GM12878 (cell line): ENCODE measurements at regions not wholly inside any gene's neighbourhood (a gene's known extent, or its start where the extent isn't known, plus 50 kb on each side); places are given as distances from the start of the nearest gene placed in this dataset.

Source experiments
- ATAC-seq: fragments of 200-7000 bp; cut with Tn5 transposase; 3 replicates; pipeline ENCODE4 v1.9.1; 2020; ENCODE audit warnings: mild to moderate bottlenecking, moderate library complexity
- BruUV-seq: library from RNA; stranded (reverse); fragments of 400-500 nt; replicated peaks from 2 replicates; lab custom pipeline; 2021; lab: Mats Ljungman, UMichigan
- CTCF ChIA-PET: fragments of 300-600 bp; sonication (Branson Sonifier 250); formaldehyde crosslinking; extraction: SDS; loops from one replicate; lab custom pipeline; 2021; ENCODE audit warnings: inconsistent platforms; lab: Yijun Ruan, JAX
- POLR2A ChIA-PET: fragments of 350-600 bp; formaldehyde crosslinking; extraction: SDS; loops from one replicate; lab custom pipeline; 2021; ENCODE audit warnings: inconsistent platforms; lab: Charles Lee
- RAD21 ChIA-PET: fragments of 300-600 bp; sonication (Branson Sonifier 250); formaldehyde crosslinking; loops from one replicate; lab custom pipeline; 2023; ENCODE audit warnings: antibody characterized with exemption; ENCODE audit not compliant: unreplicated experiment; lab: Charles Lee
- SMC1A ChIA-PET: fragments of 300-600 bp; sonication (Branson Sonifier 250); formaldehyde crosslinking; loops from one replicate; lab custom pipeline; 2023; ENCODE audit not compliant: unreplicated experiment, uncharacterized antibody; lab: Charles Lee
- DNase-seq: peaks from one replicate; pipeline ENCODE4 v3.0.0-alpha.2; 2011; ENCODE audit warnings: low read depth, low spot score
- FAIRE-seq: peaks from 3 replicates; lab custom pipeline; 2011; peaks lifted over from hg19 to GRCh38; lab: Jason Lieb, UNC
- H2AFZ ChIP-seq: 2 replicates; pipeline ENCODE4 v1.6.0; 2011; ENCODE audit warnings: low read depth, low read length, control low read depth; ENCODE audit not compliant: control insufficient read depth
- H3K27ac ChIP-seq: 2 replicates; pipeline ENCODE4 v1.5.1; 2011; ENCODE audit warnings: control low read depth; ENCODE audit not compliant: control insufficient read depth, insufficient read depth
- H3K27me3 ChIP-seq, 2 experiments: replicated peaks in 1 of 2; 2 replicates each; pipeline versions ENCODE4 v1.6.0 to v1.6.1; 2011; ENCODE audit warnings: low read length in 1 of 2; ENCODE audit not compliant: control insufficient read depth in 2 of 2, insufficient read depth in 2 of 2
- H3K36me3 ChIP-seq, 2 experiments: 2 replicates each; pipeline ENCODE4 v1.5.1; 2011; ENCODE audit warnings: low read length in 1 of 2; ENCODE audit not compliant: control insufficient read depth in 2 of 2, insufficient read depth in 2 of 2
- H3K4me1 ChIP-seq: 2 replicates; pipeline ENCODE4 v1.6.1; 2011; ENCODE audit warnings: mild to moderate bottlenecking, low read length, moderate library complexity, mixed read lengths; ENCODE audit not compliant: control insufficient read depth, insufficient read depth
- H3K4me2 ChIP-seq: 2 replicates; pipeline ENCODE4 v1.6.0; 2011; ENCODE audit warnings: control low read depth; ENCODE audit not compliant: control insufficient read depth, insufficient read depth
- H3K4me3 ChIP-seq: fragments of 200-600 bp; sonication (generic); 2 replicates; pipeline ENCODE4 v1.5.1; 2016
- H3K79me2 ChIP-seq: 2 replicates; pipeline ENCODE4 v1.6.0; 2011; ENCODE audit warnings: low read length; ENCODE audit not compliant: control insufficient read depth, insufficient read depth
- H3K9ac ChIP-seq: 2 replicates; pipeline ENCODE4 v1.8.0; 2011; ENCODE audit warnings: low read length, control low read depth, mixed read lengths; ENCODE audit not compliant: control insufficient read depth, insufficient read depth
- H3K9me3 ChIP-seq: replicated peaks from 3 replicates; pipeline ENCODE4 v1.5.1; 2011; ENCODE audit warnings: mild to moderate bottlenecking, low read length; ENCODE audit not compliant: control insufficient read depth, insufficient read depth
- H4K20me1 ChIP-seq: 2 replicates; pipeline ENCODE4 v1.6.0; 2011; ENCODE audit not compliant: control insufficient read depth, insufficient read depth
- CHD2 ChIP-seq: IDR thresholded peaks from 2 replicates; pipeline ENCODE4 v1.6.1; 2011; ENCODE audit warnings: low read depth, low read length, improper control_type of control experiment, borderline replicate concordance
- CUX1 ChIP-seq: IDR thresholded peaks from 2 replicates; pipeline ENCODE4 v1.6.1; 2012; ENCODE audit warnings: improper control_type of control experiment, low read depth, low read length; ENCODE audit not compliant: insufficient replicate concordance
- EED ChIP-seq: sonication (generic); IDR thresholded peaks from 2 replicates; pipeline ENCODE4 v1.6.1; 2016; ENCODE audit warnings: antibody characterized with exemption, low read depth
- NBN ChIP-seq: fragments of 450-650 bp; IDR thresholded peaks from 2 replicates; pipeline ENCODE4 v1.6.1; 2016
- NFXL1 ChIP-seq: fragments of 450-650 bp; IDR thresholded peaks from 2 replicates; pipeline ENCODE4 v1.6.1; 2017; ENCODE audit warnings: antibody characterized with exemption, mild to moderate bottlenecking, borderline replicate concordance
- POLR2AphosphoS2 ChIP-seq: IDR thresholded peaks from 2 replicates; pipeline ENCODE4 v1.6.1; 2011; ENCODE audit warnings: low read depth, mild to moderate bottlenecking, low read length, improper control_type of control experiment, moderate library complexity
- PRDM15 ChIP-seq: fragments of 450-650 bp; formaldehyde crosslinking; IDR thresholded peaks from 2 replicates; pipeline ENCODE4 v1.4.0; 2020; ENCODE audit warnings: mild to moderate bottlenecking, moderate library complexity
- RAD21 ChIP-seq: IDR thresholded peaks from 2 replicates; pipeline ENCODE4 v1.6.1; 2011; ENCODE audit warnings: mild to moderate bottlenecking, low read depth, low read length, moderate library complexity; ENCODE audit not compliant: insufficient read depth
- SRF ChIP-seq, 2 experiments: IDR thresholded peaks; 2 replicates each; pipeline ENCODE4 v1.6.1; 2011; ENCODE audit warnings: low read depth in 2 of 2, low read length in 2 of 2, mild to moderate bottlenecking in 1 of 2, moderate library complexity in 1 of 2
- TAF1 ChIP-seq: IDR thresholded peaks from 2 replicates; pipeline ENCODE4 v1.6.1; 2011; ENCODE audit warnings: mild to moderate bottlenecking, low read depth, low read length, borderline replicate concordance
- TCF7 ChIP-seq: IDR thresholded peaks from 2 replicates; pipeline ENCODE4 v1.6.1; 2014; ENCODE audit warnings: antibody characterized with exemption, borderline replicate concordance
- WGBS: methylation state at CpG from one replicate; pipeline ENCODE4 v1.1.6; 2016; ENCODE audit warnings: low lambda C conversion rate; ENCODE audit not compliant: insufficient replicate concordance, insufficient coverage; ENCODE audit errors: missing lambda C conversion rate; 5-methylcytosine and 5-hydroxymethylcytosine counted together
- in situ Hi-C: fragments of 300-500 bp; cut with MboI; formaldehyde crosslinking; loops from 9 replicates; pipeline ENCODE4 v1.14.3; 2018; ENCODE audit warnings: mixed read lengths
- intact Hi-C: fragments of 100-400 bp; cut with micrococcal nuclease; formaldehyde crosslinking; loops from one replicate; pipeline ENCODE4 v1.14.2; 2022; ENCODE audit not compliant: unreplicated experiment
- TF ChIP-seq, protein P1 (sequence below): fragments of 450-650 bp; IDR thresholded peaks from 2 replicates; pipeline ENCODE4 v1.6.1; 2016; ENCODE audit warnings: mild to moderate bottlenecking
- TF ChIP-seq, protein P2 (sequence below): fragments of 450-650 bp; IDR thresholded peaks from 2 replicates; pipeline ENCODE4 v1.6.1; 2017; ENCODE audit warnings: mild to moderate bottlenecking, low read depth, inconsistent platforms; ENCODE audit not compliant: poor library complexity, severe bottlenecking

GRCh38 chr3:182276512-182276911 lies 516.8 kb upstream of the ATP11B start:
- SMC1A ChIA-PET = no interaction called here
- WGBS = 12% methylated on average over 4 of the region's 4 CpGs
- H3K9ac ChIP-seq = no peak overlapping the region
- RAD21 ChIA-PET = no interaction called here
- in situ Hi-C loops = no loop called here
- no peak overlapping the region for H3K27ac ChIP-seq
- H3K4me3 ChIP-seq = no peak overlapping the region
- ATAC-seq (no peak), DNase-seq (no peak), FAIRE-seq (no peak)
- H3K79me2 ChIP-seq = no peaks in the 10 kb centered on the region
- no peaks in the 10 kb centered on the region for H3K27me3 ChIP-seq
- POLR2A ChIA-PET = no interaction called here
- H4K20me1 ChIP-seq = no peaks in the 10 kb centered on the region
- H3K9me3 ChIP-seq = no peaks in the 10 kb centered on the region
- H2AFZ ChIP-seq = no peak overlapping the region
- intact Hi-C loops = no loop called here
- no TSS peak for BruUV-seq
- no peaks in the 10 kb centered on the region for H3K4me1 ChIP-seq
- no peaks in the 10 kb centered on the region for H3K36me3 ChIP-seq
- CTCF ChIA-PET = no interaction called here
- H3K4me2 ChIP-seq = no peak overlapping the region
- TF ChIP-seq CHD2 (no peak), POLR2AphosphoS2 (no peak), NFXL1 (no peak), TAF1 (no peak), PRDM15 (CRISPR knock-in tag) (no peak), EED (no peak), TCF7 (no peak), SRF (IDR thresholded peaks at IDR 0.05; ENCODE audit: low read depth in 2 of 2, low read length in 2 of 2) (no peak), CUX1 (no peak), RAD21 (no peak), NBN (no peak)
- TF ChIP-seq, protein P1, sequence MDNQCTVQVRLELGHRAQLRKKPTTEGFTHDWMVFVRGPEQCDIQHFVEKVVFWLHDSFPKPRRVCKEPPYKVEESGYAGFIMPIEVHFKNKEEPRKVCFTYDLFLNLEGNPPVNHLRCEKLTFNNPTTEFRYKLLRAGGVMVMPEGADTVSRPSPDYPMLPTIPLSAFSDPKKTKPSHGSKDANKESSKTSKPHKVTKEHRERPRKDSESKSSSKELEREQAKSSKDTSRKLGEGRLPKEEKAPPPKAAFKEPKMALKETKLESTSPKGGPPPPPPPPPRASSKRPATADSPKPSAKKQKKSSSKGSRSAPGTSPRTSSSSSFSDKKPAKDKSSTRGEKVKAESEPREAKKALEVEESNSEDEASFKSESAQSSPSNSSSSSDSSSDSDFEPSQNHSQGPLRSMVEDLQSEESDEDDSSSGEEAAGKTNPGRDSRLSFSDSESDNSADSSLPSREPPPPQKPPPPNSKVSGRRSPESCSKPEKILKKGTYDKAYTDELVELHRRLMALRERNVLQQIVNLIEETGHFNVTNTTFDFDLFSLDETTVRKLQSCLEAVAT = no peak
- TF ChIP-seq, protein P2, sequence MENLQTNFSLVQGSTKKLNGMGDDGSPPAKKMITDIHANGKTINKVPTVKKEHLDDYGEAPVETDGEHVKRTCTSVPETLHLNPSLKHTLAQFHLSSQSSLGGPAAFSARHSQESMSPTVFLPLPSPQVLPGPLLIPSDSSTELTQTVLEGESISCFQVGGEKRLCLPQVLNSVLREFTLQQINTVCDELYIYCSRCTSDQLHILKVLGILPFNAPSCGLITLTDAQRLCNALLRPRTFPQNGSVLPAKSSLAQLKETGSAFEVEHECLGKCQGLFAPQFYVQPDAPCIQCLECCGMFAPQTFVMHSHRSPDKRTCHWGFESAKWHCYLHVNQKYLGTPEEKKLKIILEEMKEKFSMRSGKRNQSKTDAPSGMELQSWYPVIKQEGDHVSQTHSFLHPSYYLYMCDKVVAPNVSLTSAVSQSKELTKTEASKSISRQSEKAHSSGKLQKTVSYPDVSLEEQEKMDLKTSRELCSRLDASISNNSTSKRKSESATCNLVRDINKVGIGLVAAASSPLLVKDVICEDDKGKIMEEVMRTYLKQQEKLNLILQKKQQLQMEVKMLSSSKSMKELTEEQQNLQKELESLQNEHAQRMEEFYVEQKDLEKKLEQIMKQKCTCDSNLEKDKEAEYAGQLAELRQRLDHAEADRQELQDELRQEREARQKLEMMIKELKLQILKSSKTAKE = no peak
